ENCODE measurements at regions not wholly inside any gene's neighbourhood (a gene's known extent, or its start where the extent isn't known, plus 50 kb on each side); places are given as distances from the start of the nearest gene placed in this dataset.

DNA sequence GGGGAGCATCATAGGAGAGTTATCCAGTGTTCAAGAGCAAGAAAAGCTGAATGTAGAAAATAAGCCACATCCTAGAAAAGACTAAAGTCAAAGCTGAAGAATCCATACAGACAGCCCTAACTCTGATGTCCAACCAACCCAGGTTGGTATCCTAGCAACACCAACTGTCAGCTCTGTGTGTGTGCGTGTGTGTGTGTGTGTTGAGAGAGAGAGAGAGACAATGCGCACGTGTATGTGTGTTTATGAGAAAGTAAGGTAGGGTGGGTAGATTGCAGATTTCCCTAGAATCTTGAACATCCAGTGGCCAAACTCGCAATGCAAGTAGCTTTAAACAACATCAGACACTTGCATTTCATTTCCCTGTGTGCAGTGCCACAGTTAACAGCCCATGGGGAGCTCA, 274.9 kb downstream of the FAM181B start:
- H3K27ac ChIP-seq (ENCODE audit: low read depth, low read length, poor library complexity, severe bottlenecking), result no peak overlapping the region
- TF ChIP-seq, protein P1, sequence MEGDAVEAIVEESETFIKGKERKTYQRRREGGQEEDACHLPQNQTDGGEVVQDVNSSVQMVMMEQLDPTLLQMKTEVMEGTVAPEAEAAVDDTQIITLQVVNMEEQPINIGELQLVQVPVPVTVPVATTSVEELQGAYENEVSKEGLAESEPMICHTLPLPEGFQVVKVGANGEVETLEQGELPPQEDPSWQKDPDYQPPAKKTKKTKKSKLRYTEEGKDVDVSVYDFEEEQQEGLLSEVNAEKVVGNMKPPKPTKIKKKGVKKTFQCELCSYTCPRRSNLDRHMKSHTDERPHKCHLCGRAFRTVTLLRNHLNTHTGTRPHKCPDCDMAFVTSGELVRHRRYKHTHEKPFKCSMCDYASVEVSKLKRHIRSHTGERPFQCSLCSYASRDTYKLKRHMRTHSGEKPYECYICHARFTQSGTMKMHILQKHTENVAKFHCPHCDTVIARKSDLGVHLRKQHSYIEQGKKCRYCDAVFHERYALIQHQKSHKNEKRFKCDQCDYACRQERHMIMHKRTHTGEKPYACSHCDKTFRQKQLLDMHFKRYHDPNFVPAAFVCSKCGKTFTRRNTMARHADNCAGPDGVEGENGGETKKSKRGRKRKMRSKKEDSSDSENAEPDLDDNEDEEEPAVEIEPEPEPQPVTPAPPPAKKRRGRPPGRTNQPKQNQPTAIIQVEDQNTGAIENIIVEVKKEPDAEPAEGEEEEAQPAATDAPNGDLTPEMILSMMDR (conservative IDR thresholded peaks at IDR 0.05; ENCODE audit: low read length), result no peak
- TF ChIP-seq EZH2phosphoT487 (IDR thresholded peaks at IDR 0.05; ENCODE audit: borderline replicate concordance, low read depth, low read length), result no peak
- intact Hi-C loops (cut with micrococcal nuclease; ENCODE audit: unreplicated experiment), result no loop called here
- ChIA-PET CTCF (ENCODE audit: unreplicated experiment) (interaction anchor here (0.6 kb wide), 1 partner anchor 672 kb away, joined by 3 read pairs; no protein-coding TSS in a partner anchor), POLR2A (interaction anchor here (0.7 kb wide), 1 partner anchor 13 kb away, joined by 3 read pairs; no protein-coding TSS in a partner anchor)
- no peak overlapping the region for H3K4me2 ChIP-seq (ENCODE audit: low read length)
- no peak for DNase-seq (ENCODE audit: low spot score)
- no peak overlapping the region for H2AFZ ChIP-seq (ENCODE audit: low read length)
- no peaks in the 10 kb centered on the region for H3K9me3 ChIP-seq (ENCODE audit: low read length)
- H4K20me1 ChIP-seq (ENCODE audit: insufficient read depth, low read length), result no peaks in the 10 kb centered on the region
- H3K9me2 ChIP-seq (ENCODE audit: insufficient read depth, low read length), result no peaks in the 10 kb centered on the region
- H3K36me3 ChIP-seq (ENCODE audit: insufficient read depth, low read length), result no peaks in the 10 kb centered on the region
- no TSS peak for BruUV-seq (replicated peaks)
- H3K79me2 ChIP-seq (ENCODE audit: insufficient read depth, low read depth, low read length), result no peaks in the 10 kb centered on the region
- no peak overlapping the region for H3K4me3 ChIP-seq (ENCODE audit: low read depth, low read length, poor library complexity, severe bottlenecking)
- H3K4me1 ChIP-seq (ENCODE audit: insufficient read depth, low read length, poor library complexity, severe bottlenecking), result no peaks in the 10 kb centered on the region

DNA sequence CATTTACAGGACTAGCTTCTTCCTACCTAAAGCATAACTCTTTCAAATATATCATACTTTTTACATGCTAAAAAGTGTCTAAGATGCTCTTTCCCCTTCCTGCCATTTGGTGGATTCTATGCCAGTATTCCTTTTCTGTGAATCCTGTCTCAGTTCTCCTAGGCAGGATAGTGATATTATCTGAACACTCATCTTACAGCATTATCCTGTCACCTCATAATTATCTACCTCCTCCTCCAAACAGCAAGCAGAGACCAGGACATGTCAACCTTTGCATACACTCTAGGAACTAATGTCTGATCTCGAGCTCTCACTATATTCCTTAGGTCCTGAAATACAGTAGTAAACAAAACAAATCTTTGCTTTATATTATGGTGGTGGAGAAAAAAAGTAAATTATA, 275.5 kb downstream of the FAM181B start:
- no peak overlapping the region for H3K4me3 ChIP-seq (ENCODE audit: low read depth, low read length, poor library complexity, severe bottlenecking)
- H3K9me2 ChIP-seq (ENCODE audit: insufficient read depth, low read length), result no peaks in the 10 kb centered on the region
- intact Hi-C loops (cut with micrococcal nuclease; ENCODE audit: unreplicated experiment), result no loop called here
- H3K4me1 ChIP-seq (ENCODE audit: insufficient read depth, low read length, poor library complexity, severe bottlenecking), result no peaks in the 10 kb centered on the region
- BruUV-seq (replicated peaks), result no TSS peak
- H3K27ac ChIP-seq (ENCODE audit: low read depth, low read length, poor library complexity, severe bottlenecking), result no peak overlapping the region
- no peaks in the 10 kb centered on the region for H4K20me1 ChIP-seq (ENCODE audit: insufficient read depth, low read length)
- no peaks in the 10 kb centered on the region for H3K9me3 ChIP-seq (ENCODE audit: low read length)
- H3K4me2 ChIP-seq (ENCODE audit: low read length), result no peak overlapping the region
- no peaks in the 10 kb centered on the region for H3K79me2 ChIP-seq (ENCODE audit: insufficient read depth, low read depth, low read length)
- POLR2A ChIA-PET, result interaction anchor here (0.7 to 1.1 kb wide), 2 partner anchors 13 to 14 kb away, joined by 3 read pairs; no protein-coding TSS in a partner anchor
- no peak for DNase-seq (ENCODE audit: low spot score)
- H3K36me3 ChIP-seq (ENCODE audit: insufficient read depth, low read length), result no peaks in the 10 kb centered on the region
- CTCF ChIA-PET (ENCODE audit: unreplicated experiment), result no interaction called here
- H2AFZ ChIP-seq (ENCODE audit: low read length), result no peak overlapping the region
- TF ChIP-seq, protein P1 (conservative IDR thresholded peaks at IDR 0.05; ENCODE audit: low read length), result no peak
- no peak for TF ChIP-seq EZH2phosphoT487 (IDR thresholded peaks at IDR 0.05; ENCODE audit: borderline replicate concordance, low read depth, low read length)

- ChIA-PET POLR2A (no interaction called here), CTCF (ENCODE audit: unreplicated experiment) (no interaction called here)
- intact Hi-C loops (cut with micrococcal nuclease; ENCODE audit: unreplicated experiment), result no loop called here
Observed at GRCh38 chr11:82450996-82451395, 282.7 kb downstream of the FAM181B start.

More at GRCh38 chr11:82450996-82451395, 282.7 kb downstream of the FAM181B start:
- H3K4me3 ChIP-seq (ENCODE audit: low read depth, low read length, poor library complexity, severe bottlenecking), result no peak overlapping the region
- no TSS peak for BruUV-seq (replicated peaks)
- TF ChIP-seq EZH2phosphoT487 (IDR thresholded peaks at IDR 0.05; ENCODE audit: borderline replicate concordance, low read depth, low read length), result no peak
- TF ChIP-seq, protein P1 (conservative IDR thresholded peaks at IDR 0.05; ENCODE audit: low read length), result no peak
- H3K79me2 ChIP-seq (ENCODE audit: insufficient read depth, low read depth, low read length), result no peaks in the 10 kb centered on the region
- H3K9me2 ChIP-seq (ENCODE audit: insufficient read depth, low read length), result no peaks in the 10 kb centered on the region
- no peaks in the 10 kb centered on the region for H4K20me1 ChIP-seq (ENCODE audit: insufficient read depth, low read length)
- no peak overlapping the region for H2AFZ ChIP-seq (ENCODE audit: low read length)
- H3K4me2 ChIP-seq (ENCODE audit: low read length), result no peak overlapping the region
- H3K9me3 ChIP-seq (ENCODE audit: low read length), result no peaks in the 10 kb centered on the region
- H3K4me1 ChIP-seq (ENCODE audit: insufficient read depth, low read length, poor library complexity, severe bottlenecking), result no peaks in the 10 kb centered on the region
- no peak overlapping the region for H3K27ac ChIP-seq (ENCODE audit: low read depth, low read length, poor library complexity, severe bottlenecking)
- DNase-seq (ENCODE audit: low spot score), result no peak
- no peaks in the 10 kb centered on the region for H3K36me3 ChIP-seq (ENCODE audit: insufficient read depth, low read length)
